Erythroblast (primary cell): ENCODE measurements at regions not wholly inside any gene's neighbourhood (a gene's known extent, or its start where the extent isn't known, plus 50 kb on each side); places are given as distances from the start of the nearest gene placed in this dataset.

Experiments
- DNase-seq, 2 experiments: peaks; one replicate each; lab custom pipeline; 2025; lab: John Stamatoyannopoulos, UW
- GATA1 ChIP-seq: IDR thresholded peaks from 2 replicates; pipeline ENCODE4 v1.6.1; 2011; ENCODE audit warnings: low read depth, mild to moderate bottlenecking, control low read depth, low read length, moderate library complexity
- POLR2A ChIP-seq: IDR thresholded peaks from 2 replicates; pipeline ENCODE4 v1.6.1; 2011; ENCODE audit warnings: mild to moderate bottlenecking, low read length

DNA sequence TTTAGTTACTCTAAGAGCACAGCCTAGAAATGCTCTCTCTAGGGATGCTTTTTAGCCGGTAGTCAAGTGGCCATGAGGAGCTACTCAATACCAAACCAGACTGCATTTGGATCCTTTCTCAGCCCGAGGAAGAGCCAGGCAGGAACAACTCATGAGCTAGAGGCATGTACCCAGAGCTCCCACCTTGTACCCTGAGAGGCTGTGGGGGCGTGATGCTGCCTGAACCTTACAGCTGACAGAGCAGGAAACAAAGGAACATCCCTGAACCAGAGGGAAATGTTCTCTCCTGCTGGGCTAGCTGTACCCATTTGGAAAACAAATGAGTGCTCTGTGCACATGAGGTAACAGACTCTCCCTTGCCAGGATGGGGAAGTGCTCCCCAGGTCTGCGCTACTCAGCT lies 131.6 kb downstream of the OSR1 start:
- no peak for DNase-seq
- TF ChIP-seq POLR2A: no peak
- TF ChIP-seq GATA1: no peak

DNA sequence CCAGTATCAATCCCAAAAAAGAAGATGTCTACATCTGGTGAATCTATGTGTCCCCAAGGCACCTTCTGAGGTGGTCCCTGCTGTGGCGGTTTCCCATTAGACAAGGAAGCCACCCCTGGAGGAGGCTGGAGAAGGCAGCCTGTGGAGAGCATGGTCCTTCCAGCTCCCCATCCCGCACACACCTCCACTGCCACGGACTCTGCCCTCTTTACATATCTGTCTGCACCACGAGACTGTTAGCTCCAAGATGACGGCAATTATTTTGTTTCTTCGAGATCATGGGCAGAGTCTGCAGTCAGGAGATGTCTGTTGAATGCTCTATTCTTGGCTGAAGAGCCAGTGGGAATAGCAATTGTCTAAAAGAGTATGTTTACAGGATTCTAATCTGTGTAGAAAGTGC lies 132.0 kb downstream of the OSR1 start:
- TF ChIP-seq POLR2A (no peak), GATA1 (no peak)

DNA sequence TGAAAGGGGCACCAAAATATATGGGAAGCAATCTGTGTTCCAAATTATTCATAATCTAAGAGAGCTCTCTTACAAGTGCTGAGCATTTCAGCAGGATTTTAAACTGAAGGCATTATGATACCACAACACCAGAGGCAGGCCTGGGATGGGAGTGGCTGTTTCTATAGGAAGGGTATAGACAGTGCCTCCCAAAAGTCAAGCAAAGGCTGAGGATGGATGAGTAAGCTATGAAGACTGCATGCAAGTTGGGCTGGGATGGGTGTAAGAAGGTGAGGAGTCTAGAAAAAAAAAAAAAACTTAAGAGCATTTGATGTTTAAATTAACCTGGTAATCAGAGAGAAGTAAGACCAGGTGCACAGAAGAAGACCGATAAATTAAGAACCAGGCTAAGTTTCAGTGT lies 132.5 kb downstream of the OSR1 start:
- no peak for TF ChIP-seq GATA1
- TF ChIP-seq POLR2A: no peak
- DNase-seq: no peak

More for the DNA sequence above, 132.0 kb downstream of the OSR1 start:
- no peak for DNase-seq

DNA sequence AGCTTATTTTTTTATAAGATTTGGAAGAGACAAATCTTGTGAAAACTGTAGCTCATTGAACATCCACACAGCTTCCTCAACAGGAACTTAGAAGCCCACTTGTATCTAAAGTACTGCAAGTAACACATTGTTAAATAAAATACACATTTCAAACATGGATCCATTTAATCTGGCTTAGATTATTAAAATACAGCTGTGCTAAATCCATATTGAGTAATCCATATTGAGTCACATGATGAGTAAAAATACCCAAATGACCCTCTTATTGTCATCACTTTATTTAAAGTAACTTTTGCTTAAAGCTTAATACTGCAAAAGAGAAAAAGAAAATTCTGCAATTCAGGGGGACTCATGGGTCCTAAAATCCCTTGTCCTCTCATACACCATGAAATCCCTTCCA lies 133.3 kb downstream of the OSR1 start:
- TF ChIP-seq GATA1: no peak
- TF ChIP-seq POLR2A: no peak
- no peak for DNase-seq

DNA sequence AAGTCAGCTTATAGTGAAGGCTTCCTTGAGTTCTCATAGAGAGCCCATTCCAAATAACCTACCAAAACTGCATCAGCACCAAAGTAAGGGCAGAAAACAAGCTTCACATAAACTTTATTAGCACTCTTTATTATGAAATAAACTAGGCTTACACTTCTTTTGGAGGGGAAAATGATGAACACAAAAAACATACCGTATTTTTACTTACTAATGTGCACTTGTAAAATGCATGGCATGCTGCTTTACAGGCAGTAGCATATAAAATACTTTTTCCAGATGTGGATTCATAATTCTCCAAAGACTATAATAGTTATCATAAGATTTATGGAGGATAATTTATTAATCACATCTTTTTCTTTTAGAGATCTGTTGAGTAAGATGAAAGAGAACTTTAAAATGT lies 133.9 kb downstream of the OSR1 start:
- no peak for DNase-seq
- no peak for TF ChIP-seq POLR2A
- no peak for TF ChIP-seq GATA1

DNA sequence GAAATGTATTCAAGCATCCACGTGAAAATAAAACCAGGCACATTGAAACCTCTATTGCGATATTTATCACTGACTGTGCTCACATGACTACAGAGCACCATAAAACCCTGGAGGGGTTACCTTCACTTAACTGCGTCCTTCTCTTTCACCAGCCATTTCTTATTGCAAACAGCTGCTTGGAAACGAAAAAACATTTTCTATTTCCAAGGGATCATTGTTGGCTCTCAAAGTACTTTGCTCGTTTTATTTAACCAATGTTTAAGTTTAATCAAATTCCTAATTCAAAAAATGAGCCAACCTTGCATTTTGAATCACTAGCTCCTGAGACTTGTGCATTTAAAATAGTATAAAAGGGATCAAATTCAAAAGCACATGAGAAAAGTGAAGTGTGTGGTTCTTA lies 134.4 kb downstream of the OSR1 start:
- TF ChIP-seq POLR2A (no peak), GATA1 (no peak)
- DNase-seq: no peak

DNA sequence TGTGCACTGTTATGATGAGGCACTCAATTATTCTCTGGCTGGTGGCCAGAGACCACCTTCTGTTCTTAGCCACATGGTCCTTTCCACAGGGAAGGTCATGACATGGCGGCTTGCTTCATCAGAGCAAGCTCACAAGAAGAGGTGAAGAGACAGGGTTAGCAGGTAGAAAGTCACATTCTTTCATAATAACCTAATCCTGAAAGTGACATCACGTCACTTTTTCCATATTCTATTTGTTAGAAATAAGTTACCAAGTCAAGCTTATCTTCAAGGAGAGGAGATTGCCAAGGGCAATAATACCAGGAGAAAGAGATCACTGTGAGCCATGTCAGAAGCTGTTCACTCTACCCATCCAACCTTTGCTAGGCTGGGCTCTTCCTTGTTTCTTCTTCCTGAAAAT lies 139.4 kb downstream of the OSR1 start:
- no peak for DNase-seq
- TF ChIP-seq POLR2A (no peak), GATA1 (no peak)

DNA sequence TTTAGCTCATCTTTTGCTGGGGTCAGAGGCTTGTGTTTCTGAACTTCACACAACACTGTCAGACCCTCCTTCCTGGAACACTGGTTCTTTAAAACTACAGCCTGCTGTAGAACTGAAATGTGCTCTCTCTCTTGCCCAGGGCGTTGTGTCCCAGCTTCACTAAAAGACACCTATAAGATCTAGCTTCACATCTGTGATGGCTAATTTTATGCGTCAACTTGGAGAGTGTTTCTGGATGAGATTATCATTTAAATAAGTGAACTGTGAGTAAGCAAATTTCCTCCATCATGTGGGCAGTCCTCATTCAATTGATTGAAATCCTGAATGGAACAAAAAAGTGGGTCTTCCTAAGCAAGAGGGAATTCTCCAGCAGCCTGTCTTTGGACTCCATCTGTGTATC lies 140.3 kb downstream of the OSR1 start:
- no peak for TF ChIP-seq GATA1
- no peak for TF ChIP-seq POLR2A
- DNase-seq: no peak

DNA sequence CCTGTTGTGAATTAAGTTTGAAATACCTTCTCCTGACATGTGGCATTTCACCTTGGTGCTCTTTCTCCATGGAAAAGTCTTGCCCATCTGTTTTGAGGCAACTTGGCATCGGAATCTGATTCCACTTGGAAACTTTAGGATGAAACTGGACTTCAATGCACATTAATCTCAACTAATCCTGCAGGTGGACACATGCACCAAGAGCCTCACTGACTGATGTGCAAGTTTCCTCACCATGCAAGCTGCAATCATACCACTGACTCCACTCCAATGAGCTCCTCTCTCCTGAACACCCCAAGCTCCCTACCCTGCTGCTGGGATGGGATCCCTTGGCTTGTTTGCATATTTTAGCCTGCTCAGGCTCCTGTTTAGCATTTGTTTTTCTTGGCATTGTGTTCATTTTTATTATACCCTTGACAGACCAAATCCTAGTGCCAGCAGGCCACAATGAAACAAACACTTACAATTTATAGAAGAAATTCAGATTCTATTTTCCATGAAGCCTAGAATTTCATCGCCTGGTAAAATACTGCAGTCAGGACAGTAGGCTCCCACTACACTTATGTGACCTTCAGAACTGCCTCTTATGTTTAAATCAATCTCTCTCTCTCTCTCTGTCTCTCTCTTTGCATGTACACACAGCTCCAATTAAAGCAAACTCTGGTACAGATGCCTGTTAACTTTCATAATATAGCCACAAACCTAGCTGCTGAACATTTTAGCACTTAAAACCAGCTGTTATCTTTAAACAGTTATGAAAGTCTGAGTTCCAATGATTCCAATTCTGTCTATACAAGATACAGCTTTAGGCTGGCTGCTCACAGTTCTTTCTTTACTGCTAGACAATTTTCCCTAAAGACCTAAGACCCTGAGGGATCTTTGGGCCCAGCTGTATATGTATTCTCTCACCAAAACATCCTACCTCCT lies 141.5 kb downstream of the OSR1 start:
- TF ChIP-seq GATA1 (no peak), POLR2A (no peak)
- no peak for DNase-seq

DNA sequence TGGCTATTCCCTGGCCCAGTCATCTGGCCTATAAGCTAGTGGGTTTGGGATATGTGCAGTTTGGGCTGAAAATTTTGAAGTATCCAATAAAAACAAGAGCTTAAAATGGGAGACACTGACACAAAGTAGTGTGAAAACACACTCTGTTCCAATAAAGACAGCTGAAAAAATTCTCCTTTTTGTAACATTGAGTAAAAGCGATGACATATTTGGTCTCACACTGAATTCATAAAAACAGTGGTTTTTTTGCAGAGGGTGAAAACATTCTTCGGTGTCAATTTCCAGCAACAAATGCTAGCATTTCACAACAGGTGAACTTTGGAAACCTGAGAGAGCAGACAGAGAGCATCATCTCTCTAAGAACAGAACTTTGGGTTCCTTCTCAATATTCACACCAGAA lies 142.2 kb downstream of the OSR1 start:
- DNase-seq: no peak
- TF ChIP-seq GATA1 (no peak), POLR2A (no peak)

DNA sequence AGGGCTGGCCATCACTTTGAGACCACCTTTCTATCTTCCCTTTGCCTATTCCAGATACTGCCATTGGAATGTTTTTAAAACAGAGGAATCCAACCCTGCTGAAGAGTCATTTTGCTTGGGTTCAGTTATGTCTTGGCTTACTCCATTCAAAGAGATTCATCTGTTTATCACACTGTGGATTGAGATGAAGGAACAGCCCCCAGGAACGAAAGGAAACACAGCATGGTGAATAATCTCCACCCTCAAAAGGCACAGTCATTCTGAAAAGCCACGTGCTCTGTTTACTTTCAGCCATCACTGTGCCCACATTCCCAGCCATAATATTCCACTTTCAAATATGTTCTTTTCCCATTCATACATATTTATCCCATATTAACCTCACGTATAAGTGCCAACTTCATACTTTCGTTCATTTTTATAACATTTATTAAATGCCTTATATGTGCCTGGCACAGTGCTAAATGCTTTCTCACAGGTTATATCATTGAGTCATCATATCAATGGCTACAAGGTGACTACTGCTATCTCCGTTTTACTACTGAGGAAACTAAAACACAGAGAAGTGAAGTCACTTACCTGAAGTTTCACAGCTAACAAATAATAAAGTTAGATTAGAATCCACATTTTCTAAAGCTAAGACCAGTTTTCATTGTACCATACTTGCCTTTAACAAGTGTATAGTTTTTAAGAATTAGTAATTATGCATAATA lies 143.6 kb downstream of the OSR1 start:
- DNase-seq: no peak
- TF ChIP-seq POLR2A (no peak), GATA1 (no peak)

DNA sequence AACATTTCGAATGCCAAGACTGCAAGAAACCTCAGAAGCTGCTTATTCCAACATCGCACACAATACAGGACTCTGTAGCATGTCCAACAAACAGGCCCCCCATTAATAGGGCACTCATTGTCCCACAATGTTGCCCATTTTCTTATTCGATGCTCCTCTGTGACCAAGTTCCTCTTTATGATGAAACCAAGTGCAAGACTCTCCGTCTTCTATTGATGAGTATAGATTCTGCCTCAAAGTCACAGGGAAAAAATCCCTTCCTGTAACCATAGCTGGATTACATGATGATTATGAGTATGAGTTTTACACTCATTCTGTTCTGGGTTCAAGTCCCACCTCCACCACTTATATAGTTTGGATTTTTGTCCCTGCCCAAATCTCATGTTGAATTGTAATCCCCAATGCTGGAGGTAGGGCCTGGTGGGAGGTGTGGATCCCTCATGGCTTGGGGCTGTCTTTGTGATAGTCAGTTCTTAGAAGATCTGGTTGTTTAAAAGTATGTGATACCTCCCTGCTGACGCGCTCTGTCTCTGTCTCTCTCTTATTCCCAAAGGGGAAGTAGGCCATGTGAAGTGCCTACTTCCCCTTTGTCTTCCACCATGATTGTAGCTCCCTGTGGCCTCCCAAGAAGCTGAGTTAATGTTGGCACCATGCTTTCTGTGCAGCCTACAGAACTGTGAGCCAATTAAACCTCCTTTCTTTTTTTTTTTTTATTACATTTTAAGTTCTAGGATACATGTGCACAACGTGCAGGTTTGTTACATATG lies 148.7 kb downstream of the OSR1 start:
- DNase-seq: no peak
- TF ChIP-seq POLR2A (no peak), GATA1 (no peak)

DNA sequence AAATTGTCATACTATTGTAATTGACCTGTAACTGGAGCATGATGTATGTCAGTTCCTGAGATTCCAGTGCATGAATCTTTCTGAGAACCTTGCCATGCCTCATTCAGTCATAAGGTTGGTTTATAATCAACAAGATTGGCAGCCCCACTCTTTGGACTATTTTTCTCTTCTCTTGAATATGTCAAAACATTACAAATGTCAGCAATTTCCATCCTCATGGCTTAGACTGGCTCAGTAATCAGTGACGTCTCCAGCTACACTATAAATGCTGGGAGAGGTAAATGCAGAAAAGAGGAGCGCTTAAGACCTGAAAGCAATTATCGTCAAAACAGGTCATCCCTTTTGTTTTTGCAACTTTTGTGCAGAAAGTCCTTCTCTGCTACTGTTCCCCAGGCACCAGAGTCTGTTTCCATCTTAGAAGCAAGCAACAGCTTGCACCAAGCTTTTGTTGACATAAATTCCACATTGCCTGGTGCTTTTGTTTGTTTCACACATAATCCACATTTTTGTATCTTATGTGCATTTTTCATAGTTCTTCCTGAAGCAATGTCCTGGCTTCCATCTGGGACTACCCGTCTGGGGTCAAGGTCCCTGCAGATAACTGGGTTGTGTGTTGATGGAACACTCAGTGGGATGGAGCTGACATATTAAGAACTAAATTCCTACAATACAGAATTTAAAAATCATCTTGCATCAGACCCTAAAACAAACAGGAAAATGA lies 149.8 kb downstream of the OSR1 start:
- no peak for DNase-seq
- TF ChIP-seq POLR2A (no peak), GATA1 (no peak)
